ENCODE measurements at regions not wholly inside any gene's neighbourhood (a gene's known extent, or its start where the extent isn't known, plus 50 kb on each side); places are given as distances from the start of the nearest gene placed in this dataset.
"Not testable (repeated sequence)": the region's sequence is repeated elsewhere in the genome, so short reads cannot be mapped to it uniquely, and the experiment has no call there.

DNA sequence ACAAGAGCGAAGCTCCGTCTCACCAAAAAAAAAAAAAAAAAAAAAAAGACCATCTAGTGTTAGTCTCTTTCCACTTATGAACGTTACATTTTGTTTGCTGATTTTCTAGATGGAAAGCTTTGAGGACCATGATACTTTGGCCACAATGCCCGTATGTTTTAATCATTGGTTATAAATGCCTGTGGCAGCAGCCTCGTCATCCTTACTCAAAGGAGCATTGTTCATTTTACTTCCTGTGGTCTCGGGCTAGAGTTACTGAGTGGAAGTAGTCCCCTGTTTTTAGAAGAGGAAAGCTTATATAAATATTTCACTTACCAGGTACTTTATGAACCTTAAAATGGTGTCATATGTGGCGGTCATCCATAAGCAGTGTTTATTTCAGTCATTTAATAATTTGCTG lies 359.9 kb downstream of the AEBP2 start:
- Histone ChIP-seq H3K36me3 (no peaks in the 10 kb centered on the region), H3K27ac (no peak overlapping the region), H3K4me3 (no peak overlapping the region), H3K4me1 (replicated peaks) (no peaks in the 10 kb centered on the region; the same call in 1 of the 2 replicates), H3K27me3 (replicated peaks) (no peaks in the 10 kb centered on the region), H3K9me3 (replicated peaks) (no peaks in the 10 kb centered on the region)
- peak in 1 of 2 experiments; percentile 6 for DNase-seq (ENCODE audit: low read depth in 1 of 2, low spot score in 2 of 2)

DNA sequence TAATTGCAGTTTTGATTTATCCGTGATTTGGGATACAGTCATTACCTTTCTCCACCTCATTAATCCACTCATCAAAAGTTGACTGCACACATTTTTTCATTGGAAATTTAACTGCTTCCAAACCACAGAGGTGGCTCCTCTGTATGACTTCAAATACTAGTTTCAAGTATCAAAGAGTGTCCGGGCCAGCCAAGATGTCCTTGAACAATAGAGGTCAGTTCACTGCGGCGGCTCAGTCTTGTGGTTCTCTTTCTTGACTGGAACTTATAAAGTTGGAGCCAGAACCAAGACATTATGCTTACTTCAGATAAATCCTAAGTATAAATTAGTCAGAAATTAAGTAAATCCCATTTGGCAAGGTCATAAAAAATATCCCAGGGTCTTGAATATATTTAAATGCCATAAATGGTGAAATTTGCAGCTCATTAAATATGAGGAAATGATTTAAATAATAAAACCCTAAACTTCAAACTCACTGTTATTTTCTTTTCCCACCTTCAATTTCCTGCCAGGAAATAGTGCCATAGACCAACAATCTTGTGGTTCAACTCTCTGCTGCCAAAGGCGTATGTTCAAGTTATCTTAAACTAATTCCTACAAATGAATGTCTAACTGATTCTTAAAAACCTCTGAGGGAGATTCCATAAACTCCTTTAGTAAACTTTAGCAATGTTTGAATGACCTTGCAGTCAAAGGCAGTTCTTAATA lies 360.8 kb downstream of the AEBP2 start:
- Histone ChIP-seq H3K9me3 (replicated peaks) (no peaks in the 10 kb centered on the region), H3K4me3 (no peak overlapping the region), H3K36me3 (no peaks in the 10 kb centered on the region), H3K27me3 (replicated peaks) (no peaks in the 10 kb centered on the region), H3K4me1 (replicated peaks) (no peaks in the 10 kb centered on the region; the same call in 1 of the 2 replicates), H3K27ac (no peak overlapping the region)
- DNase-seq (ENCODE audit: low read depth in 1 of 2, low spot score in 2 of 2) = no peak

DNA sequence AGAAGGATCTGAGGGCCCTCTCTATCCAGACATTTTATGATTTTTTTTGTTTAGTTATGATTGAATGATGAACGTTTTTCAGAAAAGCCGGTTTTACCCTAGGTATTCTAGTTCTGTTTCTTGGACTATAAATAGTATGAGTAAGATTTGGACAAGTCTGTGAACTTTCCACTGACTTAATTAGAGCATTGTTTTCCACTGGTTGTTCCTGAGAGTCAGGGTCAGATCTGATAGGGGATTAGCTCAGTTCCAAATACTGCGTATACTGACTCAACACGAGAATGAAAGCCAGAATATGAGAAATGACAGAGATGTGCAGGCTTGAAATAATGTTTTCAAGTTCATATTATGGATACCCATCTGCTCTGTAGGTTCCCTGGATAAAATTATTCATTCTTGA lies 361.6 kb downstream of the AEBP2 start:
- no peak for DNase-seq (ENCODE audit: low read depth in 1 of 2, low spot score in 2 of 2)
- Histone ChIP-seq H3K27me3 (replicated peaks) (no peaks in the 10 kb centered on the region), H3K27ac (no peak overlapping the region), H3K36me3 (no peaks in the 10 kb centered on the region), H3K4me1 (replicated peaks) (no peaks in the 10 kb centered on the region; the same call in 1 of the 2 replicates), H3K9me3 (replicated peaks) (no peaks in the 10 kb centered on the region), H3K4me3 (no peak overlapping the region)

DNA sequence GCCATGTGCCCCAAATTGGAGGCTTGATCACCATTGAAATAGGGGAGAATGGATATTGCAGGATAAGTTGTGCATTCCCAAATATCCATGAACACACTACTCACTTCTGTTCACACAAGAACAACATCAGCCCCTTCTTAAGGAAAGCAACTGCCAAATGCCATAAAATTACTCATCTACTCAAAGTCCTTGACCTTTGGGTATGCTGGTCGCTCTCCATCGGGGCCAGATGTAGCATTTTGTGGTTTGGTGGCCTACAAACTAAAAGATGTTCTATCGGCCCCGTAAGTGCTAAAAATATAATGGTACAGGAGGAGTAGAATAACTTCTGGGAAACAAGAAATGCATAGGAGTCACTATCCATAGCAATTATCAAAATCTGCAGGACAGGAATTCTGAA lies 362.6 kb downstream of the AEBP2 start:
- no peaks in the 10 kb centered on the region for H3K9me3 ChIP-seq (replicated peaks)
- no peak overlapping the region for H3K4me3 ChIP-seq
- no peak for DNase-seq (ENCODE audit: low read depth in 1 of 2, low spot score in 2 of 2)
- no peaks in the 10 kb centered on the region for H3K27me3 ChIP-seq (replicated peaks)
- H3K27ac ChIP-seq = no peak overlapping the region
- no peaks in the 10 kb centered on the region; the same call in 1 of the 2 replicates for H3K4me1 ChIP-seq (replicated peaks)
- no peaks in the 10 kb centered on the region for H3K36me3 ChIP-seq

DNA sequence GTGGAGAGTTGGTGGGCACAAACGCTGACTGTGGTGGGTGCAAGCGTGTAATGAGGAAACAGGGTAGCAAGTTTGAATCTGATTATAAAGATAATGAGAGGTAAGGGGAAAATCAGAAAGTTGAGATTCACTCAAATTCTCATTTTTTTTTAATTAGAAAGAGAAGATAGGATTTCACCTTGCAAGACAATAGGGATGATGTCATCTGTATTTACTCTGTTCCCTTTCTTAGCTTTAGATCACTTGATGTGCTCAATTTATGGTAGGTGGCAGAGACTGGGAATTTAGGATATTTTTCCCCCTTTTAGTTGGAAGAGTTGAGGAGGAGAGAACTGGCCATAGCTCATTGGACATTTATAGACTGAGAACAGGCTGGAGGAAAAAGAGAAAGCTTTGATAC lies 363.6 kb downstream of the AEBP2 start:
- Histone ChIP-seq H3K36me3 (no peaks in the 10 kb centered on the region), H3K9me3 (replicated peaks) (no peaks in the 10 kb centered on the region), H3K4me3 (no peak overlapping the region), H3K27ac (no peak overlapping the region), H3K4me1 (replicated peaks) (no peaks in the 10 kb centered on the region; the same call in 1 of the 2 replicates), H3K27me3 (replicated peaks) (no peaks in the 10 kb centered on the region)
- DNase-seq (ENCODE audit: low read depth in 1 of 2, low spot score in 2 of 2) = no peak

DNA sequence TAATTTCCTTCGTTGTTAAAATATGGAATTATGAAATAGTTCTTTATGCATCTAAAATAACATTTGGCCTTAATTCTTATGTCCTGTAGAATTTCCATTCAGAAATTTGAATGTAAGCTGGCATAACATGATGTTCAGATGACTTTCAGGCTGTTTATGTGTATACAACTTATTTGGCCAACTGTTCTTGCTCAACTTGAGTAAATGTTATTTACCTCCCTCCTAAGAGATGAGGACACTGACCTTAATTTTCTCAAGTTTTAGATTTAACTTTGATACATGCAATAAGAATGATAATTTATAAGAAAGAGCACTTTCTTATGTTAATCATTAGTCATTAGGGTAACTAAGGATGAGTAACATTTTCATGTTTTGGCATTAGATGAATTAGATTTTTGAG lies 365.4 kb downstream of the AEBP2 start:
- no peak for DNase-seq (ENCODE audit: low read depth in 1 of 2, low spot score in 2 of 2)
- Histone ChIP-seq H3K4me1 (replicated peaks) (no peaks in the 10 kb centered on the region; the same call in 1 of the 2 replicates), H3K4me3 (no peak overlapping the region)

DNA sequence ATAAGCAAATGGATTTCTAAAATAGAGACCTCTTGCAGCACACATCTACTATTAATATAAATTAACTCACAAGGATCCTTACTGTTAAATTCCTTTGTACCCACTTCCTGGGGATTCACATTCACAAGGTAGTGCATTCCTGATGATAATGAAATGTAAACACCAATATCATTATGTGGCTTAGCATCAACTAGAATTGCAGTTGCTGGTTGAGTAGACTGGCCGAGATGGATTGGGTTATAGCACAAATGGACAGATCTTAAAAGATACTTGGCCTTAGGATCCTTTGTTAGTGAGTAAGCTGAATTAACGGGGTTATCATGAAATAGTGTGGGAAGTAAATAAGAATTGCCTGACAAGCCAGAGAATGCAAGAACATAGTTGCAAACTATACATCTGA lies 369.1 kb downstream of the AEBP2 start:
- no peak for DNase-seq (ENCODE audit: low read depth in 1 of 2, low spot score in 2 of 2)
- Histone ChIP-seq H3K27me3 (replicated peaks) (no peaks in the 10 kb centered on the region), H3K9me3 (replicated peaks) (no peaks in the 10 kb centered on the region), H3K4me1 (replicated peaks) (no peaks in the 10 kb centered on the region), H3K36me3 (no peaks in the 10 kb centered on the region), H3K27ac (no peak overlapping the region), H3K4me3 (no peak overlapping the region)

More for the DNA sequence above, 365.4 kb downstream of the AEBP2 start:
- Histone ChIP-seq H3K27me3 (replicated peaks) (no peaks in the 10 kb centered on the region), H3K9me3 (replicated peaks) (no peaks in the 10 kb centered on the region), H3K27ac (no peak overlapping the region), H3K36me3 (no peaks in the 10 kb centered on the region)

DNA sequence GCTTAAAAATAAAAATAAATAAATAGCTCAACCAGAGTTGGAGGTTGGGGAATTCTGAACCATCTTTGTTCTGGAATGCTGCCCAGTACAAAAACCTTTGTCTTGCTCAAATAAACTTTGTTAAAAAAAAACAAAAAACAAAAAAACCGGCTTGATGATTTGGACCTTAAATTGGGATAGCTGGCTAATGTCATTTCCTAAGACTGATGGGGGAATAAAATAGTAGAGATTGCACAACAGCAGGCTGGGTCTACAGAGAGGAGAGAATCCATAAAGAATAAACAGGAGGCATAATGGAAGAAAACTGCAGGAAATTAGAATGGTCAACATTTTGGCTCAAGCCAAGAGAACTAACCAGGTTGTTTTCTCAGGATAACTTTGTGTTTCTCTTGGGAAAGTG lies 370.9 kb downstream of the AEBP2 start:
- Histone ChIP-seq H3K4me1 (replicated peaks) (no peaks in the 10 kb centered on the region), H3K4me3 (no peak overlapping the region), H3K27me3 (replicated peaks) (no peaks in the 10 kb centered on the region), H3K9me3 (replicated peaks) (no peaks in the 10 kb centered on the region), H3K36me3 (no peaks in the 10 kb centered on the region), H3K27ac (no peak overlapping the region)
- DNase-seq (ENCODE audit: low read depth in 1 of 2, low spot score in 2 of 2) = no peak

DNA sequence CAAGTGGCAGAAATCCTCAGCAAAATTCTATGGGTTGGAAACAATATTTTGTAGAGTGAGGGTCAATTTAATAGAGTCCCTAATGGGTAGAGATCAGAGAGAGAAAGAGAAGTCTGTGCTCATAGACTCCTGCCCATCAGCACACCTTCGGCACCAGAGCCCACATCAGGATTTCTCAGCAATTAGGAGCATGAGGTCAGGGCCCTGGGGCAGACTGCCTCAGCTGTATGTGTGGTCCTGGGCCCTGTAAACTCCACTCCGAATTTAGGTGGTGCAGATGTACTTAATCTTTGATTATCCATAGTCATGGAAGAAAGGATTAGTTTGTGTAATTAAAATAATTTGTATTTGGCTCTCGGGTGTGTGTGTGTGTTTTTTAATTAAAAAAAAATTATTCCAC lies 372.6 kb downstream of the AEBP2 start:
- DNase-seq (ENCODE audit: low read depth in 1 of 2, low spot score in 2 of 2) = no peak

DNA sequence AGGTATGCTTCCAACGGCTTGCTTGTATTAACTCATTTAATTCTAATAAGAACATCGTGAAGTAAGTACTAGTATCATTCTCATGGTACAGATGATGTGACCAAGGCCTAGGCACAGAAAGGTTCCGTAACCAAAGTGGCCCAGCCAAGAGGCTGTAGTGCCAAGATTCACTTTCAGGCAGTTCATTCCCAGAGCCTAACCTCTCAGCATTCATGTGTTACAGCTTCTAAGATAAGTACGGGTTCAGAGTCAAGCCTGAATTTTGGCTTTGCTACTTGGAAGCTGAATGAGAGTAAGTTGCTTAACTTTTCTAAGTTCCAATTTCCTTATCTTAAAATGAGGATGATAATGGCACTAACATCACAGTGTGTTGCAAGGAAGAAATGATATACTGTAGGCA lies 379.9 kb downstream of the AEBP2 start:
- Histone ChIP-seq H3K36me3 (no peaks in the 10 kb centered on the region), H3K4me3 (no peak overlapping the region), H3K9me3 (replicated peaks) (no peaks in the 10 kb centered on the region), H3K4me1 (replicated peaks) (no peaks in the 10 kb centered on the region), H3K27ac (no peak overlapping the region), H3K27me3 (replicated peaks) (no peaks in the 10 kb centered on the region)
- DNase-seq (ENCODE audit: low read depth in 1 of 2, low spot score in 2 of 2) = no peak

More for the DNA sequence above, 372.6 kb downstream of the AEBP2 start:
- Histone ChIP-seq H3K36me3 (no peaks in the 10 kb centered on the region), H3K27ac (no peak overlapping the region), H3K27me3 (replicated peaks) (no peaks in the 10 kb centered on the region), H3K4me3 (no peak overlapping the region), H3K9me3 (replicated peaks) (no peaks in the 10 kb centered on the region), H3K4me1 (replicated peaks) (no peaks in the 10 kb centered on the region)

DNA sequence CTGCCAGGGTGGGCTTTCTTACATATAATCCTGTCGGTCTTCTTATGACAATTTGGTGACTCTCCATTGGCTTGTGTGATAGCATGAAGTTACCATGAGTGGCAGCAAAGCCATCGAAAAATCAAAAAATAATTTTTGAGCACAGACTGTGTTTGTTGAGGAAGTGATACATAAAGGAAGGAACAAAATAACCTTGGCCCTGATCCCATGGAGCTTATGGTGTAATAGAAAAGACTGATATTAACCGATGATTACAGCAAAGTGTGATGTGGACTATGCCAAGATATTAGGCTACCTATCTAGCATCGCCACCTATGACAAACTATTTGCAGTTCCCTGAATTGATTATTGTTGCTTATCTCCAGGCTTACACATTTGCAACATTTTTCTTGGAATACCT lies 383.2 kb downstream of the AEBP2 start:
- no peak for DNase-seq (ENCODE audit: low read depth in 1 of 2, low spot score in 2 of 2)

DNA sequence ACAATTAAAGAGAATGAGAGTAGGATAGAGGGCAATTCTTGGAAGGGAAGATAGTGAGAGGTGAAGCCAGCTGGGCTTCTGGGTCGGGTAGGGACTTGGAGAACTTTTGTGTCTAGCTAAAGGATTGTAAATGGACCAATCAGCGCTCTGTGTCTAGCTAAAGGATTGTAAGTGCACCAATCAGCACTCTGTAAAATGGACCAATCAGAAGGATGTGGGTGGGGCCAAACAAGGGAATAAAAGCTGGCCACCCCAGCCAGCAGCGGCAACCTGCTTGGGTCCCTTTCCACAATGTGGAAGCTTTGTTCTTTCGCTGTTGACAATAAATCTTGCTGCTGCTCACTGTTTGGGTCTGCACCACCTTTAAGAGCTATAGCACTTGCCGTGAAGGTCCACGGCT lies 384.0 kb downstream of the AEBP2 start:
- not testable (repeated sequence) for DNase-seq (ENCODE audit: low read depth in 1 of 2, low spot score in 2 of 2); H3K4me3 ChIP-seq; H3K27ac ChIP-seq; H3K27me3 ChIP-seq (replicated peaks); H3K4me1 ChIP-seq (replicated peaks); H3K9me3 ChIP-seq (replicated peaks); H3K36me3 ChIP-seq

More for the DNA sequence above, 383.2 kb downstream of the AEBP2 start:
- Histone ChIP-seq H3K27me3 (replicated peaks) (no peaks in the 10 kb centered on the region), H3K9me3 (replicated peaks) (no peaks in the 10 kb centered on the region), H3K4me3 (no peak overlapping the region), H3K27ac (no peak overlapping the region), H3K36me3 (no peaks in the 10 kb centered on the region), H3K4me1 (replicated peaks) (no peaks in the 10 kb centered on the region)

DNA sequence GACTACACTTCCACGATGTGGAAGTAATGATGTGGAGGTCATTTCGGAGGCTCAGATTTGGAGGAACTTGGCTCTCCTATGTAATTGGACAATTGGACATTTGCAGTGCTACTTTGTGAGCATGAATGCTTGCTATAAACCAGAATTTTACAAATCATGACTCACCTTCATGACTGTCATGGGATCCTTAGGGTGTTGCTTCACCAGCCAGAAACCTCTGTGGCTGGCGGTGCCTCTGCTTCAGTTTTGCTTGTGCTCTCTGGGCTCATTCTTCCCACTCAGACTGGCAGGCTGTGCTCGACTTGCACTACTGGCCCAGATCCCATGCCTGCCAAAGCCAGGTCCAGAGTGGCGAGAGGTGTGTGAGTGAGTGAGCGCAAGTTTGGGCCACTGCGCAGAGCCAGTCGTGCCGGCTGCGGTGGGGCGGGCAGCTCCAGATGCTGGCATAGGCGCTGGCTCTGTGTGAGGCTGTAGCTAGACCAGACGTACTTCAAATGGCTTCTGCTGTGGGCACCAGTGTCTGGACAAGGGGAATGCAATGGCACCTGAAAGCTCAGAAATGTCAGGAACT lies 387.8 kb downstream of the AEBP2 start:
- H3K36me3 ChIP-seq = no peaks in the 10 kb centered on the region
- H3K4me1 ChIP-seq (replicated peaks) = no peaks in the 10 kb centered on the region
- no peak for DNase-seq (ENCODE audit: low read depth in 1 of 2, low spot score in 2 of 2)
- no peak overlapping the region for H3K27ac ChIP-seq
- no peak overlapping the region for H3K4me3 ChIP-seq
- H3K27me3 ChIP-seq (replicated peaks) = no peaks in the 10 kb centered on the region
- H3K9me3 ChIP-seq (replicated peaks) = no peaks in the 10 kb centered on the region

DNA sequence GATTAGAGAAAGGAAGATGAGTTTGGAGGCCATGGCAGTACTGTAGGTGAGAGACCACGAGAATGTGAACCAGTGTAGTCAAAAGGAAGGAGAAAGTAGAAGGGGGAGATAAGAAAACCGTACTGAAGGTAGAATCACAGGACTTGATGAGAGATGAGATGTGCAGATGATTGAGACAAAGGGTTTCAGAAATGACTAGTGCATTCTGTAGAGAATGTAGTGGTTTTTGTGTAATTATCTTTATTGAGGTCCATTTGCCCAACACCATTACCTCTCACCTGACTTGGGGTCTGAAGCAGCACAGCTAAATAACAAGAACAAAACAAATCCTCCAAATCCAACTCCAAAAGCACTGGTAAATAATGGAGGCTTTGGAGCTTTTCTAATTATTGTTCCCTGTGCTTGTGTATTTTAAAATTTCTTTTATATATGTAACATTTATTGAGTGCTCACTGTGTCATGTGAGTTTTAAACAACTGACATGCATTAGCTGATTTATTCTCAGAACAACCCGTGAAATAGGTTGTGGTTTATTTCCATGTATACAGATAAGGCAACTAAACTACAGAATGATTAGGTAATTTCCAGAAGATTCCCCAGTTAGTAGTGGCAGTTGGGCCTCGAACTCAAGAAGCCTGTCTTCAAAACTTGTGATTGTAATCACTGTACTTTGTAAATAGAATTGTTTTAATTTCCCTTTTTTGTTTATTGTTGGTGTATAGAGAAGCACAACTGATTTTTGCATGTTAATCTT lies 390.0 kb downstream of the AEBP2 start:
- DNase-seq (ENCODE audit: low read depth in 1 of 2, low spot score in 2 of 2) = no peak
- Histone ChIP-seq H3K4me1 (replicated peaks) (no peaks in the 10 kb centered on the region), H3K36me3 (no peaks in the 10 kb centered on the region), H3K4me3 (no peak overlapping the region), H3K27ac (no peak overlapping the region), H3K27me3 (replicated peaks) (no peaks in the 10 kb centered on the region), H3K9me3 (replicated peaks) (no peaks in the 10 kb centered on the region)
